CD14-positive monocyte (primary cell): ENCODE measurements at regions not wholly inside any gene's neighbourhood (a gene's known extent, or its start where the extent isn't known, plus 50 kb on each side); places are given as distances from the start of the nearest gene placed in this dataset.

Experiments used
- DNase-seq, 3 donors: peaks; one replicate each; pipeline ENCODE4 v3.0.0-alpha.2; 2011 to 2022
- H2AFZ ChIP-seq: 2 replicates; pipeline ENCODE4 v1.6.0; 2012; ENCODE audit warnings: mild to moderate bottlenecking, low read depth, low read length, inconsistent platforms; ENCODE audit not compliant: insufficient read depth, poor library complexity, severe bottlenecking
- H3K27ac ChIP-seq, 2 donors: 1 replicate in 1 of 2; 2 replicates in 1 of 2; pipeline ENCODE4 v1.5.1; 2012 to 2013; ENCODE audit warnings: low read length in 2 of 2, control low read depth in 1 of 2, inconsistent platforms in 1 of 2, low read depth in 1 of 2, mild to moderate bottlenecking in 1 of 2
- H3K27me3 ChIP-seq, 2 donors: one replicate each; pipeline versions ENCODE4 v1.6.0 to v1.6.1; 2011 to 2013; ENCODE audit warnings: low read length in 2 of 2; ENCODE audit not compliant: control insufficient read depth in 2 of 2, insufficient read depth in 2 of 2
- H3K36me3 ChIP-seq, 2 donors: replicated peaks in 1 of 2; 1 replicate in 1 of 2; 2 replicates in 1 of 2; pipeline versions ENCODE4 v1.5.1 to v1.6.1; 2012 to 2013; ENCODE audit warnings: low read length in 2 of 2, control low read depth in 1 of 2, inconsistent platforms in 1 of 2, mild to moderate bottlenecking in 1 of 2; ENCODE audit not compliant: insufficient read depth in 2 of 2, control insufficient read depth in 1 of 2
- H3K4me1 ChIP-seq, 2 donors: 1 replicate in 1 of 2; 2 replicates in 1 of 2; pipeline versions ENCODE4 v1.5.1 to v1.6.1; 2012 to 2013; ENCODE audit warnings: low read length in 2 of 2, control low read depth in 1 of 2, inconsistent platforms in 1 of 2, mild to moderate bottlenecking in 1 of 2, moderate library complexity in 1 of 2; ENCODE audit not compliant: insufficient read depth in 2 of 2, control insufficient read depth in 1 of 2
- H3K4me2 ChIP-seq: replicated peaks from 2 replicates; pipeline ENCODE3; 2012; ENCODE audit warnings: low read length, moderate library complexity, mild to moderate bottlenecking; ENCODE audit not compliant: poor library complexity, severe bottlenecking; ENCODE audit errors: extremely low read depth
- H3K4me3 ChIP-seq, 3 experiments: fragments of 200-600 bp in 1 of 3; sonication (generic) in 1 of 3; replicated peaks in 1 of 3; 1 replicate in 2 of 3; 2 replicates in 1 of 3; pipeline ENCODE4 v1.5.1; 2011 to 2013; ENCODE audit warnings: low read length in 3 of 3, mild to moderate bottlenecking in 3 of 3, control low read depth in 2 of 3, low read depth in 2 of 3, inconsistent platforms in 1 of 3, moderate library complexity in 1 of 3
- H3K79me2 ChIP-seq: 2 replicates; pipeline ENCODE4 v1.6.0; 2012; ENCODE audit warnings: mild to moderate bottlenecking, control low read depth, inconsistent platforms, low read length, moderate library complexity; ENCODE audit not compliant: insufficient read depth
- H3K9ac ChIP-seq: 2 replicates; pipeline ENCODE4 v1.6.0; 2017; ENCODE audit warnings: low read length, mild to moderate bottlenecking; ENCODE audit not compliant: insufficient read depth, poor library complexity, severe bottlenecking
- H3K9me3 ChIP-seq, 2 donors: replicated peaks in 1 of 2; 1 replicate in 1 of 2; 2 replicates in 1 of 2; pipeline versions ENCODE4 v1.5.1 to v1.6.1; 2012 to 2013; ENCODE audit warnings: low read length in 2 of 2, control low read depth in 1 of 2; ENCODE audit not compliant: control insufficient read depth in 1 of 2, insufficient read depth in 1 of 2
- H4K20me1 ChIP-seq: 2 replicates; pipeline ENCODE4 v1.6.0; 2012; ENCODE audit warnings: mild to moderate bottlenecking, low read length, control low read depth, moderate library complexity; ENCODE audit not compliant: insufficient read depth
- H3K27ac Mint-ChIP-seq, 7 donors: one replicate each; pipeline ENCODE4 v1.8.0; 2020; ENCODE audit warnings: mild to moderate bottlenecking in 7 of 7, mixed read lengths in 7 of 7, moderate library complexity in 6 of 7, inconsistent platforms in 2 of 7
- H3K27me3 Mint-ChIP-seq, 3 donors: one replicate each; pipeline ENCODE4 v1.8.0; 2021 to 2022; ENCODE audit warnings: low read depth in 3 of 3, mild to moderate bottlenecking in 3 of 3, mixed read lengths in 3 of 3, moderate library complexity in 3 of 3, inconsistent platforms in 1 of 3
- H3K36me3 Mint-ChIP-seq, 2 donors: one replicate each; pipeline ENCODE4 v1.8.0; 2020; ENCODE audit warnings: mixed read lengths in 2 of 2, inconsistent platforms in 1 of 2, mild to moderate bottlenecking in 1 of 2
- H3K4me1 Mint-ChIP-seq: one replicate; pipeline ENCODE4 v1.8.0; 2020; ENCODE audit warnings: mild to moderate bottlenecking, mixed read lengths
- H3K4me3 Mint-ChIP-seq, 2 donors: one replicate each; pipeline ENCODE4 v1.8.0; 2020; ENCODE audit warnings: mild to moderate bottlenecking in 2 of 2, mixed read lengths in 2 of 2, moderate library complexity in 1 of 2
- H3K9me3 Mint-ChIP-seq, 7 donors: one replicate each; pipeline ENCODE4 v1.8.0; 2020 to 2022; ENCODE audit warnings: mixed read lengths in 7 of 7, mild to moderate bottlenecking in 6 of 7, moderate library complexity in 6 of 7, inconsistent platforms in 2 of 7
- CTCF ChIP-seq: fragments of 200-600 bp; IDR thresholded peaks from one replicate; pipeline ENCODE4 v1.8.0; 2022; ENCODE audit warnings: antibody characterized with exemption, mild to moderate bottlenecking
- WGBS: methylation state at CpG from one replicate; pipeline ENCODE4 v1.1.5; 2013; ENCODE audit warnings: missing lambda C conversion rate; ENCODE audit not compliant: insufficient coverage; 5-methylcytosine and 5-hydroxymethylcytosine counted together
- intact Hi-C, 2 donors: fragments of 100-400 bp; cut with micrococcal nuclease; formaldehyde crosslinking; loops; one replicate each; pipeline versions ENCODE4 v1.15.0 to v1.15.1; 2023

- Histone ChIP-seq H4K20me1 (no peaks in the 10 kb centered on the region), H3K9me3 (no peaks in the 10 kb centered on the region), H3K36me3 (no peaks in the 10 kb centered on the region), H3K4me3 (no peak overlapping the region), H3K27me3 (no peaks in the 10 kb centered on the region), H3K4me2 (no peak overlapping the region), H3K27ac (peak overlapping the region in 1 of 2 donors; percentile 90), H2AFZ (no peak overlapping the region), H3K4me1 (peaks cover 83 to 89% of the 10 kb centered on the region in 2 donors), H3K9ac (no peak overlapping the region), H3K79me2 (peaks cover 6% of the 10 kb centered on the region)
- intact Hi-C loops, result no loop called here
- Mint-ChIP-seq H3K4me3 (no peak overlapping the region), H3K36me3 (peaks cover 0 to 2% of the 10 kb centered on the region in 2 donors), H3K9me3 (peaks cover 0 to 2% (median 0%) of the 10 kb centered on the region in 7 donors), H3K27ac (peak overlapping the region in 4 of 7 donors; percentile 88 to 97 (median 90)), H3K27me3 (peaks cover 0 to 12% (median 1%) of the 10 kb centered on the region in 3 donors), H3K4me1 (peaks cover 93% of the 10 kb centered on the region)
- no peak for DNase-seq
- WGBS, result 83% methylated on average over 5 of the region's 9 CpGs
- no peak for TF ChIP-seq CTCF
Measured at GRCh38 chr10:124287791-124288190, 130.9 kb downstream of the OAT start.

- no peak for TF ChIP-seq CTCF
- no peak overlapping the region for H3K4me3 ChIP-seq
- Mint-ChIP-seq H3K9me3 (peaks cover 0 to 2% (median 0%) of the 10 kb centered on the region in 7 donors), H3K27ac (peak overlapping the region; percentile 88 to 97 (median 90)), H3K4me1 (peaks cover 87% of the 10 kb centered on the region), H3K36me3 (peaks cover 0 to 2% of the 10 kb centered on the region in 2 donors), H3K4me3 (no peak overlapping the region), H3K27me3 (peaks cover 0 to 9% (median 1%) of the 10 kb centered on the region in 3 donors)
- H3K4me2 ChIP-seq, result peak overlapping the region; percentile 45
- H3K9me3 ChIP-seq, result no peaks in the 10 kb centered on the region
- H2AFZ ChIP-seq, result no peak overlapping the region
- peaks cover 80 to 83% of the 10 kb centered on the region in 2 donors for H3K4me1 ChIP-seq
- H3K27ac ChIP-seq, result peak overlapping the region; percentile 80 to 90
- peaks cover 6% of the 10 kb centered on the region for H3K79me2 ChIP-seq
- no peaks in the 10 kb centered on the region for H4K20me1 ChIP-seq
- intact Hi-C loops, result no loop called here
- peak in 1 of 3 donors; percentile 9 for DNase-seq
- H3K27me3 ChIP-seq, result no peaks in the 10 kb centered on the region
- no peak overlapping the region for H3K9ac ChIP-seq
- no peaks in the 10 kb centered on the region for H3K36me3 ChIP-seq
- WGBS, result 93% methylated on average over 7 of the region's 10 CpGs
Measured at GRCh38 chr10:124287071-124287685, 131.5 kb downstream of the OAT start.
